Hepatic stellate cell (primary cell): ENCODE measurements at regions not wholly inside any gene's neighbourhood (a gene's known extent, or its start where the extent isn't known, plus 50 kb on each side); places are given as distances from the start of the nearest gene placed in this dataset.

Source experiments
- DNase-seq: peaks from one replicate; pipeline ENCODE4 v3.0.0; 2011; ENCODE audit warnings: low spot score

DNA sequence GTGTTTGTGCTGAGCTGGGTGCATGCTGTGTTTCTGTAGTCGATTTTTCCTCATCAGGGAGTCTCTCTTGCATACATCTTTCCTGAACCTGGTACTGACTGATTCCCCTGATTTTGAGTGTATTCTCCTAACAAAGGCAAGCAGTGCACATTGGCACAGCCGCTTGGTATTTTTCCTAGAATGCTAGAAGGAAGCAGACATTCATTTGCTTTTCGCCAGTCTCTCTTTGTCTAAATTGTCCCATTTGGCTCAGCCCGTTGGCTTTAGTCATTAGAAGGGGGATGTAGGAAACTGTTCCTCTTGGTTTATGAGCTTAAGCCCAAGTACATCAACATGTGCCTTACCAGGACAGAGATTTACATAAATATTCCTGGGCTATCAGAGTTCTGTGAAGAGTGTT is 266.1 kb upstream of the TMTC4 start:
- DNase-seq = no peak

DNA sequence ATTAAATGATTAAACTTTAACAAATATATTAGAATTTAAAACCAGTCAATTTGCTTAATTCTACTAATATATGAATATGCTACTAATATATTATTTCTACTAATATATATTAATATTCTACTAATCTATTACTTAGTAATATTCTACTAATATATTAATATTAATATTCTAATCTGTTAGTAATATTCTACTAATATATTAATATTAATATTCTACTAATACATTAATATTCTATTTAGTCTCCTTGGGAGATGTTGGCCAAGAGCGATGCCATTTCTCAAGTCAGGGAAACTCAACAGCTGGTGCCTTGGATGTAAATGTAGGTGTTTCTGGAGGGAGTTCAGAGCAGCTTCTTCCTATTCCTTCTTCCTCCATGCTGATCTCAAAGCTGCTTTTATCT is 259.2 kb upstream of the TMTC4 start:
- DNase-seq = no peak

- DNase-seq = no peak
Measured at GRCh38 chr13:100922599-100922998, 248.0 kb upstream of the TMTC4 start.

DNA sequence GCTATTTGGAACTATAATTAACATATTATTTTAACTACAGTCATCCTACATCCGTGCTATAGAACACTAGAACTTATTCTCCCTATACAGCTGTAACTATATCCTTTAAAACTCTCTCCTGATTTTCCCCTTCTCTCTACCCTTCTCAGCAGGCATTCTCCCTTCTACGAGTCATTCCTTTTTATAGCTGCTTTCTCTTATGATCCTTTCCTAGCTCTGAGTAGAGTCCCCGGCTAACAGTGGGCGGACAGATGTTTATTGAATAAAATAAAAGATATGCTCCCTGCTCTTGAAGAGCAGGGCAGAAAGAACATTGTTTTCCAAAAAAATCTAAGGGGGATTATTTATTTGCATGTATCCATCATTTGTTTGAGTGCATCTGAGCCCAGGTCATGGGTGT is 246.5 kb upstream of the TMTC4 start:
- DNase-seq = no peak

- no peak for DNase-seq
Measured at GRCh38 chr13:100917011-100917410, 242.4 kb upstream of the TMTC4 start.

GRCh38 chr13:100913143-100913542 is 238.5 kb upstream of the TMTC4 start:
- no peak for DNase-seq

DNA sequence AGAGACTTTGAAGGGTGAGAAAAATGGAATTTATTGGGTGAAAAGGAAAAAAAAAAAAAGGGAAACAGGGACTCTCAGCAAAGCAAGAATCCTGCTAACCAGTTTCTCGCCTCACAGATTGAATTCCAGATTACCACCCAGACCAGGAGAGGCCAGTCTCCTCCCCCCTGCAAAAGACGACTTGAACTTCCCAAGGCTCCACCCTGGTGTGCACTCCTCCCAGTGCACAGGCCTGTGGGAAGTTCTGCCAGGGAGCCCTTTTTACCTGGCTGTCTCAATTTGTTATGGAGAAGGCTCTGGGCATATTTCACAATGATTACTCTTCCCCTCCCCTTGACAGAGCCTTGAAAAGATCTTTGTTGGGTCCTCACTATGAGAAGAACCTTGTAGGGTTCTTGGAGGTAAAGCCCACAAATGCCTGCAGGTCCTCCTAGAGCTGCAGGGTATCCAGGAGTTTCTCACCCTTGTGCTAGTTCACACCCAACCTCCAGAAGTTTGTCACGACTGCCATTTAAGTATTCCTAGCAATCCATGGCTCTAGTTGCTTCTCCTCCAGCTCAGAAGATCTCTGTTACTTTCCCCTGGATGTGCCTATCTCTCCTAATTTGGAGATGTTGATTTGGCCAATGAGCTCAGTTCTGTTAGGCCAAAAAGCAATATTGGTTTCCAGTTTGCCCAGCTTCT is 229.8 kb upstream of the TMTC4 start:
- DNase-seq = no peak

- DNase-seq = no peak
Measured at GRCh38 chr13:100899720-100900316, 225.2 kb upstream of the TMTC4 start.

DNA sequence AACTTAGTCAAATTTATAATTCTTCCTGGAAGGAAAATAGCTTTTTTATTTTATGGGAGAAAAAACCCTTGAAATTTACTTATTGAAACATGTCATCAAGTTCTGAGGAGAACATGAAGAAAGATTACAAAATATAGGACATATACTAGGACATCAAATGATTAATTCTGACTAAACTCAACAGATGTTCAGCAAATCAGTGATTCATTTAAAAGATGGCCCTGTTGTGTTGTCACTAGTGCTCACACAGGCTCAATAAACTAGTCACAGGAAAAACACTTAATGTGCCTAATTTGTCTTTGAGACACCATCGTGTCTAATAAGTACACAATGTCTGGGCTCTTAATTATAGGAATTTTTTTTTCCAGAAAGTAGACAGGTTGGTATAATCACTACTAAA is 223.8 kb upstream of the TMTC4 start:
- no peak for DNase-seq

GRCh38 chr13:100895651-100896050 is 221.1 kb upstream of the TMTC4 start:
- no peak for DNase-seq

GRCh38 chr13:100892981-100893380 is 218.4 kb upstream of the TMTC4 start:
- no peak for DNase-seq

DNA sequence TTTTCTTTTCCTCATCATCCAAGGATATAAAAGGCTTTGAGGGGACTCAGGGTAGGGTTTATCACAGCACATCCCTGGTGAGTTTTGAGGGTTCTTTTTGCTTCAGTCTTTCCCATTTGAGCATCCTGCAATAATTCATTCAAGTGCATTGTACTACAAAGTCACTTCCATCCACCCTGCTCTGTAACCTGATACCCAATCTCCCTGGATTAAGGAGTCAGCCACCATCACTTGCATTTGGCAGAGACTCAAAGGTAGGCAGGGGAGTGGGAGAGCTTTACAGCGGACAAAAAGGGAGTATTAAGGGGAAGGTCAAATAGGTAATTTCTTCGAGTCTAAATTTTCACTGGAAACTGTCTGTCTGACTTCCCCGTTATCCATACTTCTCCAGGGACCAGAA is 216.1 kb upstream of the TMTC4 start:
- DNase-seq = no peak

GRCh38 chr13:100887729-100888151 is 213.1 kb upstream of the TMTC4 start:
- peak; percentile 71 for DNase-seq

- DNase-seq = no peak
Measured at GRCh38 chr13:100883453-100883852, 208.9 kb upstream of the TMTC4 start.

- no peak for DNase-seq
Measured at GRCh38 chr13:100881291-100881864, 206.8 kb upstream of the TMTC4 start.

- no peak for DNase-seq
Measured at GRCh38 chr13:100880166-100880565, 205.6 kb upstream of the TMTC4 start.

GRCh38 chr13:100879255-100879654 is 204.7 kb upstream of the TMTC4 start:
- no peak for DNase-seq

GRCh38 chr13:100876044-100876403 is 201.4 kb upstream of the TMTC4 start:
- DNase-seq = no peak

DNA sequence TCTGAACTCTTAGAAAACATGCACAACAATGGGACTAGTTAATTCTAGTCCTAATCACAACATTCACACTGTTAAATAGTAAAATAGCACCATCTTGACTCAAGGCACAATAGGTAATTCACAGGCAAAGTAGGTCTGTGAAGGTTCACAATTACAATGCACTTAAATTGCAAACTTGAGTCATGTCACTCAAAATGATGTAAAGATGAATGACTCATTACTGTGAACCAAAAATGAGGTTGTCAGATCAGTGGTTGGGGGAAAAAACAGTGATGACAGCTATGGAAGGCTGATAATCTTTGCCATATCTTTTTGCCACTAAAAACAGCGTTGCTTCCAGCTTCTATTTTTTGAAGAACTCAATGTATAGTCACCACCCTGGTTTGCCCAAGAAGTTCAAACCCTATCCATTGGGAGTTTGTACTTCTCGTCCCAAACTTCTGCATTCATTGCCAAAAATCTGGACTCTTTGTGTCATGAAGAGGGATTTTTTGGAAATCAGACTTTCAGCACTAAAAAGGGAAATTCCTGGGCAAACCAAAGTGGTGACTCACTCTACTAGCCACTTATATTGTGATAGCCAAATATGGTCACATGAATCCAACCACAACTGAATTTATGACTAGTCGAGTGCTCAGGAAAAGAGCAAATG is 200.9 kb upstream of the TMTC4 start:
- DNase-seq = peak; percentile 68

GRCh38 chr13:100872761-100873160 is 198.2 kb upstream of the TMTC4 start:
- no peak for DNase-seq

DNA sequence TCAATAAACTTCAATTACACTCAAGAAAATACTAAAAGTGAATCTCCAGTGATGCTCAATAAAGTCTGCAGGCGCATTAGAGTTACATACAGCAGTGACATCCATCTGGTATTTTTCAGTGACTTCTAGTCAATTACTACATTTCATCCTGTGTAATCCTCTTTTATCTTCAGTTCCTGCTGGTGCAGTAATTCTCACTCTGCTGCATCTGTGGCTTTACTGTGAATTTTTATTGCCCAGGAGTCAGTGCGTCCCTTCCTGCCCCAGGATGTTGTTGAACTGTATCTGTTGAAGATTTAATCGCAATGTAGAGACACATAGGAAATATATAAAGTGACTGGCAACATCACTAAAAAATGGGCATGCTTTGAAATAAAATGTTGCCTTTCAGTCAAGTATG is 196.3 kb upstream of the TMTC4 start:
- DNase-seq = no peak

- no peak for DNase-seq
Measured at GRCh38 chr13:100860866-100861265, 186.3 kb upstream of the TMTC4 start.

- DNase-seq = no peak
Measured at GRCh38 chr13:100859861-100860260, 185.3 kb upstream of the TMTC4 start.
